GM11168 (cell line): ENCODE measurements at regions not wholly inside any gene's neighbourhood (a gene's known extent, or its start where the extent isn't known, plus 50 kb on each side); places are given as distances from the start of the nearest gene placed in this dataset.

ENCODE experiments used
- in situ Hi-C: fragments of 300-500 bp; cut with MboI; formaldehyde crosslinking; loops from one replicate; pipeline ENCODE4 v1.12.0; 2022; ENCODE audit warnings: low sequenced_read_pairs; ENCODE audit not compliant: unreplicated experiment

DNA sequence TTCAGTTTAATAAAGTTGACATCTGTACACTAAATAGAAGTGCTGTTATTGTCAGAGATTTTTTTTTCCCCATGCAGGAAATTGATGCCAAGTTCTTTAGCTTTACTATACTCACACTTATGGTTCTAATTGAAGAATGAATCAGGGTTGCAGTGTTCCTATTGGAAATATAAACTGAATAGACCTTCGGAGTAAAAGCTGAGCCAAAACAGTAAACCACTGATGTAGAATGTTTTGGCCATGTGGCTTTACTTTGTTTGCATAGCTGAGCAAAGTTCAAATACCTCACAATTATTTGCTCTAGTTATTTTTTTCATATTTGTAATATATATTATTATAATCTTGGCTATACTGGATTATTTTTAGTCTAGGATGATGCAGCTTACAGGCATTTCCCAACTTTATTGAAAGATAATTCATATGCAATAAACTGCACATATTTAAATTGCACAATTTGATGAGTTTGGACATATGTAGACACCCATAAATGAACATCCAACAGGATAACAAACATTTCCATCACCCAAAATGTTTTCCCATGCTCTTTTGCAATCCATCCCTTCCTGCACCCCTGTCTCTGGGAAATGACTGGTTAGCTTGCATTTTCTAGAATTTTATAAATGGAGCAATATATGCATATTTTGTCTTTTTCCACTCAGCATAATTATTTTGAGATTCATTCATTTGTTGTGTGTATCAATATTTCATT, 105.8 kb upstream of the NOX3 start:
- in situ Hi-C loops = no loop called here

DNA sequence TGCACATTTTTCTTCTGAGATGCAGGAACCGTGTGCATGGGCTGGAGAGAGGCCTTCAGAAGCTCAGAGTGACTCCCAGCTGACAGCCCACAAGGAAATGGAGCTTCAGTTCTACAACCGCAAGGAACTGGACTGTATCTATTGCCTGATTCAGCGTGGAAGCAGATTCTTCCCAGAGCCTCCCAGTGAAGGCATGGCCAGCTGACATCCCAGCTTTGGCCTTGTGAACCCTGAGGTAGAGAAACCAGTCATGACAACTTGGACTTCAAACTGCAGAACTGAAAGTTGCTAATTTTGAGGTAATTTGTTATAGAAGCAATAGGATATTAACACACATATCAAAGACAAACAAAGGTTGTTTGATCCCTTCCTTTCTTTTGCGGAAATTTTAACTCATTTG, 94.3 kb upstream of the NOX3 start:
- in situ Hi-C loops = no loop called here

DNA sequence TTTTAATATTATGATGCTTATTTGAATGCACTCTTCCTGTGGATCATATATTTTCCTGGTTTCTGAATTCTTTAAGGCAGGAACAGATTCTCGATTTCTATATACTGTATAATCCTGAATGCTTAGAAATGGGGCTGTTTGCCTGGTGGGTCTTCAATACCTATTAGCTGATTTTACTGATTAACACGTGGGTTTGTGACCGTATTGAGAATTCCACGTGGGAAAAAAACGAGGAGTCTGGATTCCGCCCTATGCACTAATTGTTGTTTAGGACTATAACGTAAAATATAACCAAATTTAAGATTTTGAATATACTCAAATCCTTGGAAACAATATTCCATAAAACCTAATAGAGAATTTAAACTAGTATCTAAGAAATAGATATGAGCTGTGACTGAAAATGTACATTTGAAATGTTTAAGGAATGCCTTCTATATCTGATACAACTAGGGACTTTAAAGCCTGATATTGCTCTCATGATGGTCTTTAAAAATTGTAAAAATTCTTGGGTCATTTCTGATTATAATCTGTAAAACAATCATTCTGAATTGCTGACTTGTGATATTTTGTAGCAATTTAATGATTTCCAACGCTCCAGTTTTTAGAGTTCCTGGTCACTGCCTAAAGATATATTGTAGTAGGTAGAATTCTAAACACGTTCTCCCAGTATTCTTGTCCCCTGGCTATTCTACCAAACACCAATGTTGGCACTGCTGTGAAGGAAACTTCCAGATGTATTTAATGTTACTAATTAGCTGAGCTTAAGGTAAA, 93.6 kb upstream of the NOX3 start:
- in situ Hi-C loops = no loop called here

DNA sequence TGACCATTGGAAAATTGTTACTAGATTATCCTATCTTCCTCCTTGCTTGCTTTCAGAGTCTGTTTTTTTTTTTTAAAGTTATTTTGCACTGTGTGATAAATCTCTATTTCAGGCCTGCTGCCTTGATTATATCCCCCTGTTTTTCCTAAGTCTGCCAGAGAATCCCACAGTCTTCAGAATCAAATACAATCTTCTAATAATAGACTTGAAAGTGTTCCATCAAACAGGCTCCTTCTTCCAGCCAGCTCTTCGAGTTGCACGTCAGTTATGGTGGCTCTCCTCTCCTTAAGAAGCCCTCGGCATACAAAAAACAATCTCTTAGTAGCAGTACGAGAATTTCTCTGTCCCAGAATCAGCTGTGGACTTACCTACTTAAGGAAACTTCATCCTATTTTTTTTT, 92.9 kb upstream of the NOX3 start:
- in situ Hi-C loops = no loop called here

DNA sequence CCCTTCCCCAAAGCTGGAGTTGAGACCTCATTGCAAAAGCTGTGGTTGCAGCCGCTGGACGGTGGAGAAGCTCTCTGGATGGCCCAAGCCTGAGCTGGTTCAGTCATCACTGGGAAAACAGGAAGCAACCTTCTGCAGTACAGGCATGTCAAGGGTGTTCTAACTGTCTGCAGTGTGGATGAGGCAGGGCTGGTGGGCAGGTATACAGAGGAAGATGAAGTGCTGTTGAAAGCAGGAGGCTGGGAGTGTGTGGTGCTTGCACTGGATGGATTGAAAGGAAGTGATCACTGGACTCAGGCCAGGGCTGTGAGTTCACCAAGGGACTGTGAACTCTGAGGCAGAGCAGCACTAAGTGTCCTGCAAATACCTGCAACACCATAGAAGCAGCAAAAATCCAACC, 89.0 kb upstream of the NOX3 start:
- in situ Hi-C loops = no loop called here

DNA sequence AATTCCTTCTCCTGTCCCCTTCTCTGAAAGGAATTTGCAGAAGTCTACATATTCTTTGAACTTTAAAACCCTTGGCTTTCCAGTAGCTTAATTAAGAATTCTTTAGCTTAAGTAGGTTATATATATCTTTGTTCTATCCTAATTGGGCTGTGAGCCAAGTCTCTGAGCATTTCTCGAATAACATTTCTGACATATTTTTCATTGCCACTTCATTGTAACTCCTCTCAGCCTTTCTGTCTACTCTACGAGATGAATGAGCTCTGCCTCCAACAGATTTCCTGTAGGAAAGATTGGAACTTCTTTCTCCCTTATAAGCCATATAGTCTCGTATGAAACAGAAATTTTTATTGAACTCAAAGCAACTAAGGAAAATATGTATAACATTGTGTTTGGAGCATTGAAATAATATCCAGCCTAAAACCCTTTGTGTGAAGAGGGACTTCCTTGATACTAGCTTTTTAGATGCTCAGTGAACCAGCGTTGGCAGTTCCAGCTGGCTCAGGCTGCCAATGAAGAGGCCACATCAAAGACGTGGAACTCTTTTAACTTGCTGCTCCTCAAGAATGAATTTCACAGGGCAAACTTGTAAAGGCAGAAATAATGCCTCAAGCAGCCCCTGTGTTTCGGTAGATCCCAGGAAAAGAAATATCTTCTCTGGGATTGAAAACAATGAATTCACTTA, 87.7 kb upstream of the NOX3 start:
- in situ Hi-C loops = no loop called here

DNA sequence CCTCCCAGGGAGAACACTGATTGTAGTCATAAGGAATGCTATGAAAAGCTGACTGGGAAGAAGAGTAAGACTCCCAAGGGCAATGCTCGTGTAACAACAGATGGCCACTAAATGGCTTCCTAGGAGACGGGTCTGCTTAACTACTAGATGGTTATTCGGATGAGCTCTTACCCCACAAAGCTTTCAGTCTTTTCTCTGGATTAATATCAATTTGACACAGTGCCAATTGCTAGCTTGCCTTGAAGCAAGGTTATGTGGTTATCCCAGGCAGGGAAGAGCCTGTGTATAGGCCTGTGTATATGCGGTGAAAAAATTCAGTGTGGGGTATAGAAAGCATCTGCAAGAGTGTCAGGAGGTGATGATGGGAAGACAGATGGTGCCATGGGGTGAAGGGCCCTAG, 86.4 kb upstream of the NOX3 start:
- in situ Hi-C loops = no loop called here

DNA sequence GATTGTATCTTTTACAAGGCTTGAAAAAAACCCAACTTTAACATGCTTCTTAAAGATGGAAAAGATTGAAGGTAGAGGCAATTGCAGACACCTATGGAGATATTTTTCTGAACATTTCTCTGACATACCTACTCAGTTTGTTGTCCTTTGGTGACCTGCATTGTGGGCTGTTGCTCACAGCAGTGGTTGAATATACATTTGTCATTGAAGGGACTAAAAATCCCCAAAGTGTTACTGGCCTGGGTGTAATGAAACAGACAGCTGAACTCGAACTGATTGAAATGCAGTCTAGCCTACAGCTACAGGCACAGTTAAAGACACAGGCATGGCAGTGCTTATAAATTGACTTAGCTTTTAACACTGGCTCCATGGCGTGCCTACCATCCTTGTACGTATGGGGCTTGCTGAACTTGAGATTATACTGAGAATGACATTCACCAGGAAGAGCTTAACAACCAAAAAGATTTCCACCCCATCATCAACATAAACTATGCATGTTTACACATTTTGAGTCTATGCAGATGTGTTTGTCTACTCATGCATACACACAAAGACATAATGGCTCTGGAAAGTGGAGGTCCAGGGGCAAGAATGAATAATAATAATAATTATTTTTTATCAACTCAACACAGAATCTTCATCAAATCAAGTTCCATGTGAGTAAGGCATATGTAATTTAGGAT, 83.2 kb upstream of the NOX3 start:
- in situ Hi-C loops = no loop called here

DNA sequence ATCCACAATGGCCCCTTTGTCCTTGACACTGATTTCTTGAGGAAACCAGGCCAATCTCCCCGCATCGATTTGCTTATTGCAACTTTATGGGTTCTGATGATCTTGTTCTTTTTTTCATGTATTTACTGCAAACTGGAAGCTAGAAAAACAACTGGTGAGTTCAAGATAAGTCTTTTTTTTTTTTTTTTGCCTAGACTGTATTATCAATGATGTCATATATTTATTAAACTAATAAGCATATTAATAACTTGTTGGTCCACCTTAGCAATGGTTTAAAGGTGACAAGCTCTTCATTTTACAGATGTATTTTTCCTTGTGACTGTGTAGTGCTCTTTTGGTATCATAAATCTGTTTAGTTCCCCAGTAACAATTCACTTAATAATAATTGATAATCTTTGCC, 79.0 kb upstream of the NOX3 start:
- in situ Hi-C loops = loop anchor here (5.0 kb wide), 1 partner anchor 212 kb away; no protein-coding TSS in a partner anchor

DNA sequence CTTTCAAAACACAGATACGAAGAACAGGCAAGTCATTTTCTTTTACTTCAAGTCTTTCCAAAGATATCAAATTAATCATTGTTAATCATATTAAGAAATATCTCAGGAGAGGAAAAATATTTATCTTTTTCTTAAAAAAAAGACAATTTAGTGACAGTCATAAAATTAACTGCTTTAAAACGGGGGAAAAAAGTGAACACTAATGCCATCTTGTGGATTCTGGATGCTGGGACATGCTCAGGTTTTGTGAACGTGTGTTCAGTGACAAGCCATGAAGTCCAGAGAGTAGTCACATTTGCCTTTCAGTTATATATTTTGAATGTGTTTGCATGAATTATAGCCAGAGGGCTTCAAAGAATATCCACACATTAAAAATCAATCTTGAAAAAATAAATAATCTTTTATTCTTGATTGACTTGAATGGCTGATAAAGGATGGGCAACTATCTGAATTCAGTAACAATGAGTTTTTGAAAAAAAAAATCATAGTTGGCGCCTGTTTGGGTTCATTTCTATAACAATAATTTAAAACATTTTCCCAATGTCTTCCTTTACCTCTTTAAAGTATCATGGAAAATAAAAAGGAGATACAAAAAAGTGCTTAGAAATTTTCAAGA, 74.7 kb upstream of the NOX3 start:
- in situ Hi-C loops = loop anchor here (5.0 kb wide), 1 partner anchor 208 kb away; no protein-coding TSS in a partner anchor

DNA sequence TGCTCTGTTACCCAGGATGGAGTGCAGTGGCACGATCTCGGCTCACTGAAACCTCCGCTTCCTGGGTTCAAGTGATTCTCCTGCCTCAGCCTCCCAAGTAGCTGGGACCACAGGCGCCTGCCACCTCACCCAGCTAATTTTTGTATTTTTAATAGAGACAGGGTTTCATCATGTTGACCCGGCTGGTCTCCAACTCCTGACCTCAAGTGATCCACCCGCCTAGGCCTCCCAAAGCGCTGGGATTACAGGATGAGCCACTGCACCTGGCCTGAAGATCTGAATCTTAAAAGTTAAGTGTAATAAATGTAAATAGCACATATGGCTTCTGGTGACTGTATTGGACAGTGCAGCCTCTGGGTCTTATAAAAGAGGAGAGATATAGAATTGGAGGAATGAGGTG, 74.2 kb upstream of the NOX3 start:
- in situ Hi-C loops = loop anchor here (5.0 kb wide), 1 partner anchor 208 kb away; no protein-coding TSS in a partner anchor

DNA sequence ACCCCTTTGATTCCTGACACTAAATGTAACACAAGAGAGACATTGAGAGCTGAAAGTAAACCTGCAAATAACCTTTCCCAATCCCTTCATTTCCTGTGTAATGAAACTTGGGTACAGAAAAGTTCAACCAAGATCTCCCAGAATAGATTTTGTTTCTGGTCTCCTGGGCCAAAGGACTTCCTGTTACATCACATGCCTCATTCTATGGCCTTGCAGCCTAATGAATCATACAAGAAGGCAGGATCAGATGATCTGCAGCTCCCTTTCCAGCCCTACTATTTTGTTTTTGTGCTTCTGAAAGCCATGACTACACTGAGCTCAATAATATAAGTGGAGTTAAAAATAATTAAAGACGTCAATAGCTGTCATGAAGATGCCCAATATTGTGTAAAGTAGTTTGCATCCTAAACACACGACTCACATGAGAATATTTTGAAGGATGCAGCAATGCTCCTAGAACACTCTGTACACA, 73.4 kb upstream of the NOX3 start:
- in situ Hi-C loops = no loop called here

DNA sequence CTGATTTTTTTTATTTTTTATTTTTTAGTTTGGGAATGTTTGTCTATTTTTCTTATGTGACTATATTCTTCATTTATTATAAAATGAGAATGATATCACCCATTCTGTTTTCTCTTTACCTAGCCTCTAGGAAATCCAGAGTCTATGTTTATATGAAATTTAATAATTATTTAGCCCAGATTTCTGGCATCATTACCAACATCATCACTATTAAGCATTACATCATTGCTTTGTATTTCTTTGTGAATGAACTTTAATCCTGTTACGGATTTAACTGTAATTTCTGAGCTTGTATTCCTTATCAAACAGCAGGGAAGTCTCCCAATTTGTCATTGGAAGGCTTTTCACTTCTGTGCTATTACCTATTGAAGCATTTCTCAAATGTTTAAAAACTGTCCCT, 72.7 kb upstream of the NOX3 start:
- in situ Hi-C loops = no loop called here

DNA sequence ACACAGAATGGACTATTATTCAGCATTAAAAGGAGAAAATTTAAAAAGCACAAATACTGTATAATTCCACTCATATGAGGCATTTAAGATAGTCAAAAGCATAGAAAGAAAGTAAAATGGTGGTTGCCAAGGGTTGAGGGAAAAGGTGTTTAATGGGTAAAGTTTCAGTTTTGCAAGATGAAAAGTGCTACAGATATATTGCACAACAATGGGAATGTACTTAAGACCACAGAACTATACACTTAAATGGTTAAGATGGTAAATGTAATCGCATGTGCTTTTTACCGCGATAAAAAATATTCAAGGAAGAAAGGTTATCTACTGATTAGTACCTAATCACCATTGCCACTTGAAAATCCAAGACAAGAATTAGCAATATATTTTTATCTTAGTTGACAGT, 71.8 kb upstream of the NOX3 start:
- in situ Hi-C loops = no loop called here

DNA sequence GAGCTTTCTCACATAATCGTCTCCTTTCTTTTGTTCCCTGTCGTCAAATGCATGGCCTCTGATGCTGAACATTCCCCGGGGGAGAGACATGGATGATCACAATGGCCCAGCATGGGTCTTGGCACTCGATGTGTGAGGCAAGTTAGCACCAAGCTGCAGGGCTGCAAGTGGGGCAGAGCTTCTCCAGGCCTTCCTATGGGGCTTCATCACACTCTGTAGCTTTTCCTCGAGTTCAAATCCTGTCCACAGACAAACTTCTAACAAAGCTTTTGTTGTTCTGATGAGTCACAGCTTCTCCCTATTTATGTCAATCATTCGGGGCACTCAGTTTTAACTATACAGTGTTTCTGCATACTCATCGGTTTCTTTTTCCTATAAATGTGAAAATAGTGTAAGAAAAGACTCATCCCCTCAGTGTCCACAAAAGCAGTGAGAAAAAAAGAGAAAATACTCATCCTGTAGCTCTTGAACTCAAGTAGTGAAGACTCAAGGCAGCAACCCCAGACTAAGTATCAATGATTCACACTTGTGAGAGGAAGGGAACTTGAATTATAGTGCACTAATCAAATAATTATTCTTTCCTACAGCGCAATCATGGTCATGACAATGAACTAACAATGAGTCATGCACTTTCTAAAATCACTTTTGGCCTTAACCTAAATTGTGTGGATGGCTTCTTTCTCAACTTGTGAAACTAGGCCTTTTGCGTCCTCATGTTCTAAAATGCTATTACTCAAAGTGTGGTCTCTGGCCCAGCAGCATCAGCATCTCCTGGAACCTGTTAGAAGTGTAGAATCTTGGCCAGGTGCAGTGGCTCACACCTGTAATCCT, 68.4 kb upstream of the NOX3 start:
- in situ Hi-C loops = no loop called here

DNA sequence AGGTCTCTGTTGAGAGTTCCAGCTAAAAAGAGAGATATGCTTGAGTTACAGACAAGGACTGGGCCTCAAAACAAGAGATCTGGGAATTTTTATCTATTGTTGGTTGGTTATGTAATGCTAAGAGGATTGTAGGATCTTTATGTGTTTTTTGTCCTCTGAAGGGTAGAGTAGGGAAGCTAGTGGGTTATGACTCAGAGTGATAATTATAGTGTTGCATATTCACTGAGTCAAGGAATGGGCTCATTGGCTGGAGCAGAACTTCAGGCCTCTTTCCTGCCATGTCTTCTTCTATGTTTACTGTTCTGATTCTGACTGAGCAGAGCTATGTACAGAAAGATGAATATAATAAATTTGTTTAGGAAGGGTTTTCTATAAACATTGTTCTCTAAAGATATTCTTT, 66.1 kb upstream of the NOX3 start:
- in situ Hi-C loops = no loop called here

DNA sequence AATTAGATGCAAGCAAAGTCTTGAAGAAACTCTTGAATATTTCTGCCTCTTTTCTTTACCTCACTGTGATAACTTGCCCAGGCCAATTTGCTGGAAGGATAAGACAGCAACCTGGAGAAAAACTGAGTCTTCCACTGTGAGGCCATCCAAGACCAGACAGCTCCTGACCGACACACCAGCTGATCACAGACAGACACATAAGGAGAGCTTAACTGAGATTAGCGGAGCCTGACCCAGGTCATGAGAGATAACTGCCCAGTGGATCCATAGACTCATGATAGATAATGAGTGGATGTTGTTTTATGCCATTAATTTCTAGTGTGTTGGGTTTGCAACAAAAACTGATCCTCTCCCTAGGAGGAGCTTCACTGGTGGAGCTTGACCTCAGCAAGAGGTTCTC, 64.4 kb upstream of the NOX3 start:
- in situ Hi-C loops = no loop called here

DNA sequence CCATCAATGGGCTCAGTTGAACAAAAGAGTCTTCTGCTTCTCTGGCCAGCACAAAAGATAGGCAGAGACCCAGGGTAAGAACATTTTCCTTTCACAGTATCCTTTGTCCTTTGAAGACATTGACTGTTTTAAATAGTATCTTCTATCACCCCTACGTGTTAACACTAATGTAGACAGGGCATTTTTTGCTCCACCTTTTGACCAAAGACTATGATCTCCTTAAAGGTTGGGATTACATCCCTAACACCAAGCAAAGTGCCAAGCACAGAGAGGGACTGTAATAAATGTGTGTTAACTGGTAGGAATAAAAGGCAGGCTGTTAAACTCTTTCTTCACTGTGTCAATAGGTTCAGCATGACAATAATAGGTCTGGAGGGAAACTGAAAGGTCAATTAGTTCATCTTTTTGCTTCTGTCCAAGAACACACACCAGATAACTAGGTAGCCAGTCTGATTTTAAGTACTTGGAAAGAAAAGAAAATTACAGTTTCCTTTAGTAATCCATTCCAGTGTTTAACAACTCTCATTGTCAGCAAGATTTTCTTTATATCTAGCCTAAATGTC, 63.6 kb upstream of the NOX3 start:
- in situ Hi-C loops = no loop called here

DNA sequence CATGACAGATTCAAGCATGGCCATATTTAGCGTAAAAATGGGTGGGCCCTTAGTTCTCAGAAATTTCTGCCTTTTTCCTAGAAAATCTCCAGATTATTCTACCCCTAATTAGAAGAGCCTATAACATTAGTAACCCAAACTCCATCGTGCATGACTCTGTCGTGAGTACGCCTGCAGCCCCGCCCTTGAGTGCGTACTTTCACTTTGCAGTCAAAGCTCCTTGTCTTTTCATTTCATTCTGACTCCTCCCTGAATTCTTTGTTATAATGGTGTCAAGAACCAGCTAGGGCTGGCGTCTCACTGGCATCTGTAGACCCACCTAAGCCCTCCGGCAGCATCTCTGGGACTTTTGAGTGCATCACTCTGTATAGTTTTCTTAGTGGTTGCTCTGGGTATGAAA, 61.7 kb upstream of the NOX3 start:
- in situ Hi-C loops = no loop called here
